Urothelium cell line (cell line): ENCODE measurements at regions not wholly inside any gene's neighbourhood (a gene's known extent, or its start where the extent isn't known, plus 50 kb on each side); places are given as distances from the start of the nearest gene placed in this dataset.
"Not testable (repeated sequence)": the region's sequence is repeated elsewhere in the genome, so short reads cannot be mapped to it uniquely, and the experiment has no call there.

Experiments
- DNase-seq: peaks from one replicate; pipeline ENCODE4 v3.0.0; 2011; ENCODE audit warnings: low spot score, mixed read lengths
- FAIRE-seq: peaks from 2 replicates; lab custom pipeline; 2011; peaks lifted over from hg19 to GRCh38; lab: Jason Lieb, UNC

GRCh38 chr11:23318670-23319069, 458.4 kb upstream of the CCDC179 start:
- no peak for FAIRE-seq
- DNase-seq = no peak

GRCh38 chr11:23320131-23320530, 459.9 kb upstream of the CCDC179 start:
- FAIRE-seq = no peak
- no peak for DNase-seq

GRCh38 chr11:23335586-23335985, 475.3 kb upstream of the CCDC179 start:
- FAIRE-seq = not testable (repeated sequence)

GRCh38 chr11:23336961-23337360, 476.7 kb upstream of the CCDC179 start:
- DNase-seq (no peak), FAIRE-seq (no peak)

More at GRCh38 chr11:23335586-23335985, 475.3 kb upstream of the CCDC179 start:
- not testable (repeated sequence) for DNase-seq

- FAIRE-seq (no peak), DNase-seq (no peak)
Observed at GRCh38 chr11:23353611-23354010, 493.3 kb upstream of the CCDC179 start.

GRCh38 chr11:23359297-23359696, 499.0 kb upstream of the CCDC179 start:
- DNase-seq = peak; percentile 70

GRCh38 chr11:23364076-23364475, 503.8 kb upstream of the CCDC179 start:
- FAIRE-seq = no peak
- no peak for DNase-seq

More at GRCh38 chr11:23359297-23359696, 499.0 kb upstream of the CCDC179 start:
- no peak for FAIRE-seq

GRCh38 chr11:23370580-23371275, 510.5 kb upstream of the CCDC179 start:
- DNase-seq = no peak
- no peak for FAIRE-seq

GRCh38 chr11:23377909-23378308, 517.6 kb upstream of the CCDC179 start:
- no peak for FAIRE-seq
- no peak for DNase-seq

GRCh38 chr11:23391031-23391430, 530.8 kb upstream of the CCDC179 start:
- DNase-seq = no peak
- no peak for FAIRE-seq

GRCh38 chr11:23398052-23398451, 537.8 kb upstream of the CCDC179 start:
- FAIRE-seq (no peak), DNase-seq (no peak)

- FAIRE-seq = no peak
- DNase-seq = no peak
Observed at GRCh38 chr11:23399995-23400394, 539.7 kb upstream of the CCDC179 start.

GRCh38 chr11:23403210-23404185, 543.2 kb upstream of the CCDC179 start:
- FAIRE-seq (no peak), DNase-seq (no peak)

GRCh38 chr11:23404225-23405160, 544.2 kb upstream of the CCDC179 start:
- DNase-seq (no peak), FAIRE-seq (no peak)

- no peak for FAIRE-seq
- DNase-seq = no peak
Observed at GRCh38 chr11:23405350-23405937, 545.2 kb upstream of the CCDC179 start.

GRCh38 chr11:23406131-23406819, 546.0 kb upstream of the CCDC179 start:
- no peak for FAIRE-seq

GRCh38 chr11:23413057-23413456, 552.8 kb upstream of the CCDC179 start:
- no peak for DNase-seq
- FAIRE-seq = no peak

More at GRCh38 chr11:23406131-23406819, 546.0 kb upstream of the CCDC179 start:
- no peak for DNase-seq

- DNase-seq = no peak
- no peak for FAIRE-seq
Observed at GRCh38 chr11:23423104-23423503, 562.8 kb upstream of the CCDC179 start.

- DNase-seq (no peak), FAIRE-seq (no peak)
Observed at GRCh38 chr11:23423656-23424055, 563.4 kb upstream of the CCDC179 start.

GRCh38 chr11:23425381-23425780, 565.1 kb upstream of the CCDC179 start:
- FAIRE-seq = no peak
- no peak for DNase-seq
